WTC11 (cell line): ENCODE measurements at regions not wholly inside any gene's neighbourhood (a gene's known extent, or its start where the extent isn't known, plus 50 kb on each side); places are given as distances from the start of the nearest gene placed in this dataset.

Source experiments
- ATAC-seq: fragments of 200-7000 bp; cut with Tn5 transposase; 2 replicates; pipeline ENCODE4 v1.10.0; 2021; ENCODE audit warnings: mild to moderate bottlenecking, moderate library complexity
- CTCF ChIA-PET: fragments of 300-600 bp; sonication (Branson Sonifier 250); formaldehyde crosslinking; loops from one replicate; lab custom pipeline; 2021; ENCODE audit warnings: antibody characterized with exemption; lab: Charles Lee
- POLR2A ChIA-PET: fragments of 350-600 bp; sonication (Branson Sonifier 250); formaldehyde crosslinking; loops from one replicate; lab custom pipeline; 2021; ENCODE audit warnings: antibody characterized with exemption; lab: Charles Lee
- DNase-seq: peaks from one replicate; pipeline ENCODE4 v3.0.0; 2021; ENCODE audit warnings: low spot score
- H3K27ac Mint-ChIP-seq: 2 replicates; pipeline ENCODE4 v1.8.0; 2021; ENCODE audit warnings: mixed read lengths
- H3K27me3 Mint-ChIP-seq: 2 replicates; pipeline ENCODE4 v1.8.0; 2021; ENCODE audit warnings: low read depth, mild to moderate bottlenecking, moderate library complexity, mixed read lengths
- H3K36me3 Mint-ChIP-seq: 2 replicates; pipeline ENCODE4 v1.8.0; 2021; ENCODE audit warnings: mixed read lengths
- H3K4me1 Mint-ChIP-seq: 2 replicates; pipeline ENCODE4 v1.8.0; 2022; ENCODE audit warnings: mixed read lengths
- H3K4me3 Mint-ChIP-seq: 2 replicates; pipeline ENCODE4 v1.8.0; 2021; ENCODE audit warnings: mild to moderate bottlenecking, moderate library complexity, mixed read lengths
- H3K9me3 Mint-ChIP-seq: 2 replicates; pipeline ENCODE4 v1.8.0; 2021; ENCODE audit warnings: mixed read lengths
- ATF2 ChIP-seq: sonication (generic); formaldehyde crosslinking; IDR thresholded peaks from 2 replicates; pipeline ENCODE4 v1.8.1; 2022; ENCODE audit warnings: low read depth, missing genetic modification reagents, borderline replicate concordance
- ATF6 ChIP-seq: sonication (generic); formaldehyde crosslinking; IDR thresholded peaks from 2 replicates; pipeline ENCODE4 v1.8.1; 2023; ENCODE audit warnings: mild to moderate bottlenecking, missing genetic modification reagents
- CBFB ChIP-seq: sonication (generic); formaldehyde crosslinking; IDR thresholded peaks from 2 replicates; pipeline ENCODE4 v1.8.1; 2022; ENCODE audit warnings: mild to moderate bottlenecking, low read depth, missing genetic modification reagents
- CREB1 ChIP-seq: sonication (generic); formaldehyde crosslinking; IDR thresholded peaks from 2 replicates; pipeline ENCODE4 v1.8.0; 2023; ENCODE audit warnings: mild to moderate bottlenecking, missing genetic modification reagents
- CREM ChIP-seq: sonication (generic); formaldehyde crosslinking; IDR thresholded peaks from 2 replicates; pipeline ENCODE4 v1.8.1; 2022; ENCODE audit warnings: mild to moderate bottlenecking, missing genetic modification reagents, moderate library complexity
- E2F4 ChIP-seq: sonication (generic); formaldehyde crosslinking; IDR thresholded peaks from 2 replicates; pipeline ENCODE4 v1.8.1; 2022; ENCODE audit warnings: low read depth, mild to moderate bottlenecking, moderate library complexity, missing genetic modification reagents, borderline replicate concordance
- FOXK1 ChIP-seq: sonication (generic); formaldehyde crosslinking; IDR thresholded peaks from 2 replicates; pipeline ENCODE4 v1.8.0; 2022; ENCODE audit warnings: mild to moderate bottlenecking, moderate library complexity, missing genetic modification reagents
- FOXP4 ChIP-seq: sonication (generic); formaldehyde crosslinking; IDR thresholded peaks from 2 replicates; pipeline ENCODE4 v1.8.0; 2022; ENCODE audit warnings: mild to moderate bottlenecking, missing genetic modification reagents
- GRHL2 ChIP-seq: fragments of 250-450 bp; sonication (Bioruptor Pico); IDR thresholded peaks from 2 replicates; pipeline ENCODE4 v1.8.0; 2022; ENCODE audit warnings: mild to moderate bottlenecking, moderate library complexity; ENCODE audit not compliant: insufficient replicate concordance, severe bottlenecking
- IRF1 ChIP-seq: sonication (generic); formaldehyde crosslinking; IDR thresholded peaks from 2 replicates; pipeline ENCODE4 v1.8.0; 2023; ENCODE audit warnings: missing genetic modification reagents
- OVOL2 ChIP-seq: fragments of 250-450 bp; sonication (Bioruptor Pico); IDR thresholded peaks from 2 replicates; pipeline ENCODE4 v1.9.0; 2021; ENCODE audit warnings: mild to moderate bottlenecking, borderline replicate concordance
- PRRX2 ChIP-seq: fragments of 250-450 bp; sonication (Bioruptor Pico); IDR thresholded peaks from 2 replicates; pipeline ENCODE4 v1.8.0; 2021; ENCODE audit warnings: mild to moderate bottlenecking
- SP1 ChIP-seq: sonication (generic); formaldehyde crosslinking; conservative IDR thresholded peaks from 2 replicates; pipeline ENCODE4 v1.8.1; 2022; ENCODE audit warnings: missing genetic modification reagents
- TP53 ChIP-seq: sonication (generic); formaldehyde crosslinking; IDR thresholded peaks from 2 replicates; pipeline ENCODE4 v1.8.1; 2023; ENCODE audit warnings: mild to moderate bottlenecking, missing genetic modification reagents
- ZNF138 ChIP-seq: sonication (generic); formaldehyde crosslinking; conservative IDR thresholded peaks from 2 replicates; pipeline ENCODE4 v1.8.1; 2022; ENCODE audit warnings: mild to moderate bottlenecking, moderate library complexity, missing genetic modification reagents
- ZNF396 ChIP-seq: fragments of 250-450 bp; sonication (Bioruptor Pico); IDR thresholded peaks from 2 replicates; pipeline ENCODE4 v1.8.0; 2021; ENCODE audit warnings: mild to moderate bottlenecking, moderate library complexity, borderline replicate concordance
- ZNF416 ChIP-seq: fragments of 250-450 bp; sonication (Bioruptor Pico); IDR thresholded peaks from 2 replicates; pipeline ENCODE4 v1.9.0; 2021; ENCODE audit warnings: mild to moderate bottlenecking, inconsistent platforms
- ZNF532 ChIP-seq: fragments of 250-450 bp; sonication (Bioruptor Pico); IDR thresholded peaks from 2 replicates; pipeline ENCODE4 v1.9.0; 2021; ENCODE audit warnings: mild to moderate bottlenecking, borderline replicate concordance

- DNase-seq, result no peak
- peaks cover 25% of the 10 kb centered on the region for H3K4me1 Mint-ChIP-seq
- POLR2A ChIA-PET, result no interaction called here
- H3K4me3 Mint-ChIP-seq, result no peak overlapping the region
- no peaks in the 10 kb centered on the region for H3K27me3 Mint-ChIP-seq
- TF ChIP-seq ZNF532 (no peak), PRRX2 (CRISPR knock-in tag) (no peak), CREM (CRISPR knock-in tag) (no peak), ZNF416 (CRISPR knock-in tag) (no peak), ZNF396 (CRISPR knock-in tag) (no peak), TP53 (CRISPR knock-in tag) (no peak), ZNF138 (CRISPR knock-in tag) (no peak), SP1 (CRISPR knock-in tag) (no peak), CREB1 (CRISPR knock-in tag) (no peak), GRHL2 (no peak), OVOL2 (CRISPR knock-in tag) (no peak), CBFB (CRISPR knock-in tag) (no peak), FOXK1 (CRISPR knock-in tag) (no peak), ATF2 (no peak), IRF1 (CRISPR knock-in tag) (no peak), FOXP4 (CRISPR knock-in tag) (no peak), E2F4 (CRISPR knock-in tag) (no peak), ATF6 (CRISPR knock-in tag) (no peak)
- TF ChIP-seq, all 79 proteins: peak for 0
- no peak for ATAC-seq
- CTCF ChIA-PET, result no interaction called here
- 0 out of 2 replicates have a peak, but pooled peaks cover 4% of the 10 kb centered on the region for H3K9me3 Mint-ChIP-seq
- no peak overlapping the region for H3K27ac Mint-ChIP-seq
- H3K36me3 Mint-ChIP-seq, result no peaks in the 10 kb centered on the region
These were observed 106.2 kb upstream of the KLF8 start for GRCh38 chrX:56125946-56126345.
